Heart left ventricle (tissue), 13 donors: ENCODE measurements at regions not wholly inside any gene's neighbourhood (a gene's known extent, or its start where the extent isn't known, plus 50 kb on each side); places are given as distances from the start of the nearest gene placed in this dataset.

ENCODE experiments used
- CTCF ChIP-seq, 12 donors: fragments of 200-600 bp; sonication (generic) in 4 of 12; IDR thresholded peaks; one replicate each; pipeline versions ENCODE4 v1.5.0 to v1.8.0; 2018 to 2022; ENCODE audit warnings: antibody characterized with exemption in 12 of 12, mild to moderate bottlenecking in 5 of 12
- POLR2A ChIP-seq, 2 donors: fragments of 450-650 bp; IDR thresholded peaks; one replicate each; pipeline ENCODE4 v1.6.1; 2017; ENCODE audit warnings: antibody characterized with exemption in 2 of 2, mild to moderate bottlenecking in 2 of 2, moderate library complexity in 2 of 2
- donor health status: ischemic (EF 13 %, LVEDD 7.1; RV severe dilation, severe dysfunction).
- donor health status: DM: no; HTN: yes; CAD: no.
- donor health status: DM: no; HTN: no; CAD: no.
- donor health status: ischemic (EF 25% LVEDD 6.9; RV normal size, moderate dysfunction).
- donor health status: ischemic (EF 25% LVEDD 5.7; RV mildly dilated, moderate dysfunction).
- donor health status: ischemic (EF 35%, LVEDD 5.7; RV mildly dilated, moderate dysfunction).
- donor health status: nonischemic (EF 11% LVEDD 7.7; RV severe dilation, severe dysfunction).
- donor health status: DM: yes; HTN: yes; CAD: no.
- donor health status: PGD.
- donor health status: ischemic (EF 29% LVEDD 5.4; RV normal size, mild dysfunction).
- donor health status: nonischemic (EF 23%, LVEDD 6.1; RV moderate dilation, normal function).

DNA sequence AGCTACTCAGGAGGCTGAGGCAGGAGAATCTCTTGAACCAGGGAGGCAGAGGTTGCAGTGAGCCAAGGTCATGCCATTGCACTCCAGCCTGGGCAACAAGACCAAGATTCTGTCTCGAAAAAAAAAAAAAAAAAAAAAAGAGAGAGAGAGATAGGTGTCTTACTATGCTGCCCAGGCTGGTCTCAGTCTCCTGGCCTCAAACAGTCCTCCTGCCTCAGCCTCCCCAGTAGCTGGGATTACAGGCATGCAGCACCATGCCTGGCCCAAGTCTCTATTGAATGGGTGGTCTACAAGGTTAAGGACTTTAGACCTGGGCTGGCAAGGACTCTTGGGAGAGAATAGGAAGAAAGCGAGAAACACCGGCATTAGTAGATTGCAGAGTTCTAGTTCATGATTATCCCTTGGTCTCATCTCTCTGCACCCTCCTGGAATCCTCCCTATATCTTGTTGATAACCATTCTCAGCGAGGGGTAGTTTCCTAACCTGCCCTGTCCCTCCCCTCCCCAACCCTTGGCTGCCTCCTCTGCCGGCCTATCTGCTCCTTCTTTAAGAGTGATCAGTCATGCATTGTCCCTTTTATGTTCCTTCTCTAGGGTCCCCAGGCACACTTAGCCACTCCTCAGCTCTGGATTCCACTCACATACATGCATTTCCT, 128.1 kb upstream of the MAP1LC3B2 start:
- no peak for TF ChIP-seq POLR2A (IDR thresholded peaks at IDR 0.05)
- TF ChIP-seq CTCF (IDR thresholded peaks at IDR 0.05) = no peak
